Chondrocyte (in vitro differentiated cells): ENCODE measurements at regions not wholly inside any gene's neighbourhood (a gene's known extent, or its start where the extent isn't known, plus 50 kb on each side); places are given as distances from the start of the nearest gene placed in this dataset.

Experiments
- DNase-seq: peaks from one replicate; pipeline ENCODE4 v3.0.0; 2021; ENCODE audit warnings: mixed read lengths, low spot score
- H3K27ac Mint-ChIP-seq: one replicate; pipeline ENCODE4 v1.8.0; 2021; ENCODE audit warnings: mild to moderate bottlenecking, moderate library complexity, mixed read lengths; ENCODE audit not compliant: unreplicated experiment
- H3K27me3 Mint-ChIP-seq: 2 replicates; pipeline ENCODE4 v1.8.0; 2021; ENCODE audit warnings: low read depth, mixed read lengths
- H3K36me3 Mint-ChIP-seq: 2 replicates; pipeline ENCODE4 v1.8.0; 2021; ENCODE audit warnings: low read depth, mixed read lengths
- H3K4me1 Mint-ChIP-seq: 2 replicates; pipeline ENCODE4 v1.8.0; 2021; ENCODE audit warnings: low read depth, mild to moderate bottlenecking, mixed read lengths
- H3K4me3 Mint-ChIP-seq: one replicate; pipeline ENCODE4 v1.8.0; 2021; ENCODE audit warnings: mild to moderate bottlenecking, moderate library complexity, mixed read lengths; ENCODE audit not compliant: unreplicated experiment
- H3K9me3 Mint-ChIP-seq: 2 replicates; pipeline ENCODE4 v1.8.0; 2021; ENCODE audit warnings: low read depth, mixed read lengths
- CTCF ChIP-seq: fragments of 200-600 bp; sonication (generic); IDR thresholded peaks from 2 replicates; pipeline ENCODE4 v1.5.0; 2021; ENCODE audit warnings: antibody characterized with exemption, mild to moderate bottlenecking, moderate library complexity

GRCh38 chr14:39682582-39682981 lies 250.3 kb upstream of the FBXO33 start:
- no peak for DNase-seq
- no peak for TF ChIP-seq CTCF
- Mint-ChIP-seq H3K9me3 (no peaks in the 10 kb centered on the region), H3K36me3 (no peaks in the 10 kb centered on the region), H3K4me3 (no peak overlapping the region), H3K4me1 (peaks cover 15% of the 10 kb centered on the region), H3K27ac (no peak overlapping the region), H3K27me3 (no peaks in the 10 kb centered on the region)

GRCh38 chr14:39681782-39682399 lies 249.7 kb upstream of the FBXO33 start:
- Mint-ChIP-seq H3K4me3 (no peak overlapping the region), H3K4me1 (peaks cover 15% of the 10 kb centered on the region), H3K9me3 (no peaks in the 10 kb centered on the region), H3K36me3 (no peaks in the 10 kb centered on the region), H3K27me3 (no peaks in the 10 kb centered on the region), H3K27ac (no peak overlapping the region)
- no peak for DNase-seq
- TF ChIP-seq CTCF = no peak

GRCh38 chr14:39680777-39681176 lies 248.5 kb upstream of the FBXO33 start:
- TF ChIP-seq CTCF = no peak
- no peaks in the 10 kb centered on the region for H3K27me3 Mint-ChIP-seq
- no peak for DNase-seq
- no peak overlapping the region for H3K4me3 Mint-ChIP-seq
- no peak overlapping the region for H3K27ac Mint-ChIP-seq
- H3K36me3 Mint-ChIP-seq = no peaks in the 10 kb centered on the region
- no peaks in the 10 kb centered on the region for H3K9me3 Mint-ChIP-seq
- peaks cover 15% of the 10 kb centered on the region for H3K4me1 Mint-ChIP-seq

- no peak overlapping the region for H3K27ac Mint-ChIP-seq
- no peak for TF ChIP-seq CTCF
- peaks cover 8% of the 10 kb centered on the region for H3K4me1 Mint-ChIP-seq
- H3K4me3 Mint-ChIP-seq = no peak overlapping the region
- peaks cover 2% of the 10 kb centered on the region for H3K9me3 Mint-ChIP-seq
- no peak for DNase-seq
- H3K36me3 Mint-ChIP-seq = no peaks in the 10 kb centered on the region
- H3K27me3 Mint-ChIP-seq = no peaks in the 10 kb centered on the region
These were observed 241.5 kb upstream of the FBXO33 start for GRCh38 chr14:39673734-39674133.

- no peak overlapping the region for H3K27ac Mint-ChIP-seq
These were observed 241.1 kb upstream of the FBXO33 start for GRCh38 chr14:39673270-39673711.

More at GRCh38 chr14:39673270-39673711, 241.1 kb upstream of the FBXO33 start:
- TF ChIP-seq CTCF = no peak
- Mint-ChIP-seq H3K36me3 (no peaks in the 10 kb centered on the region), H3K27me3 (no peaks in the 10 kb centered on the region), H3K9me3 (peaks cover 2% of the 10 kb centered on the region), H3K4me1 (peaks cover 8% of the 10 kb centered on the region), H3K4me3 (no peak overlapping the region)
- no peak for DNase-seq
